ENCODE measurements at regions not wholly inside any gene's neighbourhood (a gene's known extent, or its start where the extent isn't known, plus 50 kb on each side); places are given as distances from the start of the nearest gene placed in this dataset.
"Not testable (repeated sequence)": the region's sequence is repeated elsewhere in the genome, so short reads cannot be mapped to it uniquely, and the experiment has no call there.

GRCh38 chr9:138237099-138237498 is 359.5 kb downstream of the CACNA1B start:
- not testable (repeated sequence) for H3K9me3 ChIP-seq (replicated peaks in 1 of 11); H4K20me1 ChIP-seq; H3K27me3 ChIP-seq; H3K9ac ChIP-seq; H3K4me3 ChIP-seq; H3K27ac ChIP-seq; H3K4me1 ChIP-seq; H3K4me2 ChIP-seq; H3K36me3 ChIP-seq

GRCh38 chr9:138282903-138283302 is 405.3 kb downstream of the CACNA1B start:
- H3K4me2 ChIP-seq; H3K9ac ChIP-seq; H3K36me3 ChIP-seq; H3K27me3 ChIP-seq; H4K20me1 ChIP-seq; H3K9me3 ChIP-seq (replicated peaks in 1 of 11); H3K4me3 ChIP-seq; H3K27ac ChIP-seq; H3K4me1 ChIP-seq: not testable (repeated sequence)

Measured in BLaER1 treated with 17β-estradiol and CSF1 and Interleukin-3, amounts not matched to agents 10 nM and 100 nM (cell line).